Natural killer cell (primary cell): ENCODE measurements at regions not wholly inside any gene's neighbourhood (a gene's known extent, or its start where the extent isn't known, plus 50 kb on each side); places are given as distances from the start of the nearest gene placed in this dataset.

Source experiments
- ATAC-seq, 3 donors: fragments of 150-1000 bp in 2 of 3; fragments of 200-7000 bp in 1 of 3; cut with Tn5 transposase; 1 replicate in 1 of 3; 2 replicates in 2 of 3; pipeline ENCODE4 v1.10.0; 2021; ENCODE audit warnings: mild to moderate bottlenecking in 2 of 3, moderate library complexity in 2 of 3
- DNase-seq, 2 donors: peaks; one replicate each; pipeline versions ENCODE4 v3.0.0 to v3.0.0-alpha.2; 2013 to 2021; ENCODE audit warnings: mixed read lengths in 1 of 2
- H3K27ac ChIP-seq: one replicate; pipeline ENCODE4 v1.5.1; 2013; ENCODE audit warnings: mild to moderate bottlenecking, low read length
- H3K27me3 ChIP-seq: one replicate; pipeline ENCODE4 v1.6.1; 2013; ENCODE audit warnings: low read length; ENCODE audit not compliant: control insufficient read depth, insufficient read depth
- H3K36me3 ChIP-seq: one replicate; pipeline ENCODE4 v1.6.1; 2013; ENCODE audit warnings: low read length; ENCODE audit not compliant: control insufficient read depth, insufficient read depth
- H3K4me1 ChIP-seq: one replicate; pipeline ENCODE4 v1.6.1; 2013; ENCODE audit warnings: low read length; ENCODE audit not compliant: control insufficient read depth, insufficient read depth
- H3K4me3 ChIP-seq: one replicate; pipeline ENCODE4 v1.5.1; 2013; ENCODE audit warnings: low read length
- H3K9me3 ChIP-seq: one replicate; pipeline ENCODE4 v1.6.1; 2013; ENCODE audit warnings: low read length; ENCODE audit not compliant: control insufficient read depth, insufficient read depth
- H3K27ac Mint-ChIP-seq, 2 donors: one replicate each; pipeline ENCODE4 v1.8.0; 2022; ENCODE audit warnings: mild to moderate bottlenecking in 2 of 2, mixed read lengths in 2 of 2, moderate library complexity in 1 of 2
- H3K27me3 Mint-ChIP-seq, 2 donors: one replicate each; pipeline ENCODE4 v1.8.0; 2022; ENCODE audit warnings: low read depth in 2 of 2, mixed read lengths in 2 of 2
- H3K36me3 Mint-ChIP-seq: one replicate; pipeline ENCODE4 v1.8.0; 2022; ENCODE audit warnings: mixed read lengths
- H3K4me1 Mint-ChIP-seq, 2 donors: one replicate each; pipeline ENCODE4 v1.8.0; 2022; ENCODE audit warnings: mixed read lengths in 2 of 2
- H3K4me3 Mint-ChIP-seq: one replicate; pipeline ENCODE4 v1.8.0; 2022; ENCODE audit warnings: mild to moderate bottlenecking, moderate library complexity, mixed read lengths
- H3K9me3 Mint-ChIP-seq, 2 donors: one replicate each; pipeline ENCODE4 v1.8.0; 2022; ENCODE audit warnings: mixed read lengths in 2 of 2
- CTCF ChIP-seq: fragments of 200-600 bp; IDR thresholded peaks from one replicate; pipeline ENCODE4 v1.8.0; 2022; ENCODE audit warnings: antibody characterized with exemption
- WGBS: methylation state at CpG from one replicate; pipeline ENCODE4 v1.1.7; 2013; ENCODE audit warnings: missing lambda C conversion rate; ENCODE audit not compliant: insufficient coverage; 5-methylcytosine and 5-hydroxymethylcytosine counted together
- intact Hi-C: fragments of 100-400 bp; cut with micrococcal nuclease; formaldehyde crosslinking; loops from one replicate; pipeline ENCODE4 v1.14.2; 2022

DNA sequence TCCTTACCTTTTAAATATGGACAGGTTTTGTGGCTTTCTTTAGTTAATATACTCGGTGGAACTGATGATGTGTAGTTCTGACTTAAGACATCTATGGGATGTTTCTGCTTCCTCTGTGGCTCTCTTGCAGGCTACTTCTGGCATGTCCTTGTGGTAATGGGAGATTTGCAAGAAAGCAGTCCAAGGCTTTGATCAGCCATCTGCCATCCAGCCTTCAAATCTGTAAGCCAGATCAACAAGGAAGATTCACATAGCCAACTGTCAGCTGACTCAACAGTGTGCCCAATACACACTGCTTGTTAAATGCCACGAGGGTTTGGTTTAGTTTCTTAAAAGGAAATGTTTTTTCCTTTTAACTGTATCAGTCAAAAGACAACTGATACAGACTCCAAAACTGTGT lies 722.2 kb upstream of the CHRM3 start:
- Mint-ChIP-seq H3K9me3 (peaks cover 8 to 9% of the 10 kb centered on the region in 2 donors), H3K27me3 (no peaks in the 10 kb centered on the region), H3K4me3 (no peak overlapping the region), H3K4me1 (no peaks in the 10 kb centered on the region), H3K36me3 (peaks cover 11% of the 10 kb centered on the region), H3K27ac (no peak overlapping the region)
- DNase-seq (no peak), ATAC-seq (no peak)
- no peaks in the 10 kb centered on the region for H3K36me3 ChIP-seq
- no peaks in the 10 kb centered on the region for H3K9me3 ChIP-seq
- H3K27me3 ChIP-seq = no peaks in the 10 kb centered on the region
- TF ChIP-seq CTCF = no peak
- WGBS = 90% methylated on average over 1 of the region's 2 CpGs
- no peaks in the 10 kb centered on the region for H3K4me1 ChIP-seq
- intact Hi-C loops = no loop called here
- no peak overlapping the region for H3K4me3 ChIP-seq
- no peak overlapping the region for H3K27ac ChIP-seq

DNA sequence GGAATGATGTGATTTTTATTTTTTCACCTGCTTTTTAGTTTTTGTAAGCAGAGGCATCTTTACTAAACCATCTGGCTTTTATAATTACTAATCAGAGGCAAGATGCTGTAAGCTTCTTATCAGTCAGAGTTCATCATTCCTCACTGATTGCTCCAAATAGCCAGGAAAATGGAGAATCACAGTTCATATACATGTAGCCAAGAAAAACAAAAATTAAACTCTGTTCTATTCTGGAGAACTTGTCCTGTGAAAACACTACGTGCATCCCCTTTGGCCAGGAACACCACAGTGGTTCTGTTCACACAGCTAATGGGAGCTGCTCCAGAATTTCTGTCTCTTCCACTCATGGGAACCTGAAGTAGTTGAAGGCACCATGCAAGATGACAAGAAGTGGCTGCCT lies 725.5 kb upstream of the CHRM3 start:
- no peaks in the 10 kb centered on the region for H3K4me1 ChIP-seq
- H3K36me3 ChIP-seq = no peaks in the 10 kb centered on the region
- DNase-seq (no peak), ATAC-seq (no peak)
- H3K27me3 ChIP-seq = no peaks in the 10 kb centered on the region
- peaks cover 2 to 3% of the 10 kb centered on the region in 2 donors for H3K9me3 Mint-ChIP-seq
- no peak overlapping the region for H3K4me3 ChIP-seq
- no peaks in the 10 kb centered on the region for H3K4me1 Mint-ChIP-seq
- H3K27me3 Mint-ChIP-seq = no peaks in the 10 kb centered on the region
- H3K4me3 Mint-ChIP-seq = no peak overlapping the region
- 94% methylated on average over 1 of the region's 1 CpG for WGBS
- no peak overlapping the region for H3K27ac Mint-ChIP-seq
- H3K27ac ChIP-seq = no peak overlapping the region
- no peaks in the 10 kb centered on the region for H3K36me3 Mint-ChIP-seq
- intact Hi-C loops = no loop called here
- H3K9me3 ChIP-seq = no peaks in the 10 kb centered on the region
- TF ChIP-seq CTCF = no peak

DNA sequence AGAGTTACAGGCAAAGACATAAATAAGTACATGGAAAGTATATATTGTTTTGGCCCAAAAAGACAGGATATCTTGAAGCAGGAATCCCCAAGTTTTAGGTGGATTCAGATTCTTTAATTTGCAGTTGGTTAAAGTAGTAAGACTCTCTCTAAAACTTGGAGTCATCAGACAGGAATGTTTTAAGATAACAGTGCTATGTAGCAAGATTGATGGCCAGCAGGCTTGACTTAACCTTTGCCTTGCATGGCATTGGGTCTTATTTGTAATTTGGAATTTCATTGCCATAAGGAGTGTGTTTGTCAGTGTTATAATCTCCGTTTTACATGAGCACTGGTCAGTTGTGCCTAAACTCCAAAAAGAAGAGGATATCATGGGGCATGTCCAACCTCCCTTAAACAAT lies 727.6 kb upstream of the CHRM3 start:
- H3K9me3 ChIP-seq = no peaks in the 10 kb centered on the region
- no peak overlapping the region for H3K4me3 Mint-ChIP-seq
- no peak for DNase-seq
- intact Hi-C loops = no loop called here
- H3K4me3 ChIP-seq = no peak overlapping the region
- TF ChIP-seq CTCF = no peak
- H3K4me1 Mint-ChIP-seq = no peaks in the 10 kb centered on the region
- no peaks in the 10 kb centered on the region for H3K4me1 ChIP-seq
- no peak overlapping the region for H3K27ac ChIP-seq
- ATAC-seq = no peak
- no peak overlapping the region for H3K27ac Mint-ChIP-seq
- H3K36me3 Mint-ChIP-seq = no peaks in the 10 kb centered on the region
- no peaks in the 10 kb centered on the region for H3K36me3 ChIP-seq
- no peaks in the 10 kb centered on the region for H3K27me3 Mint-ChIP-seq
- WGBS = 100% methylated on average over 1 of the region's 1 CpG
- peaks cover 4 to 5% of the 10 kb centered on the region in 2 donors for H3K9me3 Mint-ChIP-seq
- H3K27me3 ChIP-seq = no peaks in the 10 kb centered on the region

DNA sequence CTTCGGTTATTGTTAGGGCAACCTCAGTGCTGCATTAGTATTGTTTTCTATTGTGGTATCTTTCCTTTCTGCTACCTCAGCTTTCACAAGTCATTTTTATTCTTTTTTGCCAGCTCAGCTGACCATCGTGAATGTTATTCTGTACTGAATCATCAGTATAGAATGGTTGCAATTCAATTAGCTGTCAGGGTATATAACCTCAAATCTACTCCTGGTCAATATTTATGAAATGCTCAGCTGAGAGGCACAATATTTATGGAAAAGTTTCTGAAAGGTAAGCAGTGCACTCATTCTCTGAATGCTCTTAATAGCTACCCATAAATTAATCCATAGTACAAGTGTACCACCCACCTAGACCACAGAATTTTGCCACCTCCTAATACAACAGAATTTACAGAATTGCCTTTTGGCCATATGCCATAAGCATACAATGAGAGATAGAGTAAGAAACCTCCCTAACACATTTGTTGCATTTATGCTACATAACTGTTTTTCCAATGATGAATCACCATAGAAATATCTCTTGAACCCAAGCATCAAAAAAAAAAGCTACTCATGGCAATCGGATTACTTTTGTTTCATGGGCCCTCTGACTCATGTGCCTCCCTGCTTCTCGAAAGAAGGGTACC lies 732.6 kb upstream of the CHRM3 start:
- no peaks in the 10 kb centered on the region for H3K27me3 Mint-ChIP-seq
- DNase-seq (no peak), ATAC-seq (no peak)
- Histone ChIP-seq H3K4me1 (no peaks in the 10 kb centered on the region), H3K9me3 (no peaks in the 10 kb centered on the region), H3K4me3 (no peak overlapping the region), H3K27ac (no peak overlapping the region), H3K36me3 (no peaks in the 10 kb centered on the region), H3K27me3 (no peaks in the 10 kb centered on the region)
- no peaks in the 10 kb centered on the region for H3K36me3 Mint-ChIP-seq
- TF ChIP-seq CTCF = no peak
- H3K9me3 Mint-ChIP-seq = peaks cover 3 to 5% of the 10 kb centered on the region in 2 donors
- WGBS = 78% methylated on average over 2 of the region's 4 CpGs
- H3K4me1 Mint-ChIP-seq = no peaks in the 10 kb centered on the region
- intact Hi-C loops = no loop called here
- no peak overlapping the region for H3K4me3 Mint-ChIP-seq
- H3K27ac Mint-ChIP-seq = no peak overlapping the region
